Activated CD4-positive, alpha-beta T cell treated with anti-CD3 and anti-CD28 coated beads for 4 hours (primary cell): ENCODE measurements at regions not wholly inside any gene's neighbourhood (a gene's known extent, or its start where the extent isn't known, plus 50 kb on each side); places are given as distances from the start of the nearest gene placed in this dataset.
"Not testable (repeated sequence)": the region's sequence is repeated elsewhere in the genome, so short reads cannot be mapped to it uniquely, and the experiment has no call there.

Experiments
- DNase-seq, 2 donors: peaks; one replicate each; pipeline ENCODE4 v3.0.0-alpha.2; 2020

DNA sequence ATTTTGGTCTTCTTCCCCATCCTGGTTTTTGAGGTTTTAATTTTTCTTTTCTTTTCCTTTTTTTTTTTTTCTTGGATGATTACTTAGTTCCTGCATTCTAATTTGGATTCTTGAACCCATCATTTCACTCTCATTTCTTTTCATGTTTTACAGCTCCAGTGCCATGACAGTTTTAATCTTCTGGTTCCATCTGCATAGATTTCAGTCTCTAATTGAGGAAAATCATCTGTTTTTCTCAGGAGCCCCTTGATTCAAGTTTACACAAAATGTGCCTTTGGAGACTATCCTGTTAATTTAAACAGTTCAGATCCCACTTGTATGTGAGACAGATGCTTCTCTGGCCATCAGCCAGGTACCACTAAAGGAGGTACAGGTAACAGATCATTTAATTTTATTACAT, 379.9 kb downstream of the PIK3C3 start:
- DNase-seq: no peak

DNA sequence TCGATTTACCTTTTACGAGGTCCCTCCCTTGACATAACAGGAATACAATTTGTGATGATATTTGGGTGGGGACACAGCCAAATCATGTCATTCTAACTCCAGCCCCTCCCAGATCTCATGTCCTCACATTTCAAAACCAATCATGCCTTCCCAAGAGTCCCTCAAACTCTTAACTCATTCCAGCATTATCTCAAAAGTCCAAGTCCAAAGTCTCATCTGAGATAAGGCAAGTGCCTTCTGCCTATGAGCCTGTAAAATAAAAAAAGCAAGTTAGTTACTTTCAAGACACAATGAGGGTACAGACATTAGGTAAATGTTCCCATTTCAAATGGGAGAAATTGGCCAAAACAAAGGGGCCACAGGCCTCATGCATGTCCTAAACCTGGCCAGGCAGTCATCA, 381.1 kb downstream of the PIK3C3 start:
- no peak for DNase-seq

DNA sequence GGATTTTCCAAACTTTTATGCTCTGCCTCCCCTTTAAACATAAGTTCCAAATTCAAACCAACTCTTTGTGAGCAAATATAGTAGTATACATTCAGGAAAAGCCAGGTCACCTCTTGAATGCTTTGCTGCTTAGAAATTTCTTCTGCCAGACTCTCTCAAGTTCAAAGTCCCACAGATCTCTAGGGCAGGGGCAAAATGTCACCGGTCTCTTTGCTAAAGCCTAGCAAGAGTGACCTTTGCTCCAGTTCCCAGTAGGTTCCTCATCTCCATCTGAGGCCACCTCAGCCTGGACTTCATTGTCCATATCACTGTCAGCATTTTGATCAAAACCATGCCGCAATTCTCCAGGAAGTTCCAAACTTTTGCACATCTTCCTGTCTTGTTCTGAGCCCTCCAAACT, 382.3 kb downstream of the PIK3C3 start:
- not testable (repeated sequence) for DNase-seq

DNA sequence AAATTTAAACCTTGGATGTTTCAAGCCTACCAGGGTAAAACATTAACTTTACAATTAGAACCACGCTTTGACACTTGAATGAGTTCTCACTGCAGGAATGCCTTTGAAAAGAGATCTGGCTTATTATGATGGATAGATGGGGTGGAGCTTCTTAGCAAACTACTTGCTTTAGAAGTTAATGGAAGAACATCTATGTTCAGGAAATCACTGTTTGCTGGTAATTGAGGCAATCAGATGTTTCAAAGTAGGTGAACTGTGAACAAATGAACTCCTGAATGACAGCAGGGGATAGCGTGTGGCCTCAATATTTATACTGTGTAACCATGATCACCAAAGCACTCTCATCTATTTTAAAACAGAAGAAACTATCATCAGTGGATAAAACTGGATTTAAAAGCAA, 383.6 kb downstream of the PIK3C3 start:
- no peak for DNase-seq

DNA sequence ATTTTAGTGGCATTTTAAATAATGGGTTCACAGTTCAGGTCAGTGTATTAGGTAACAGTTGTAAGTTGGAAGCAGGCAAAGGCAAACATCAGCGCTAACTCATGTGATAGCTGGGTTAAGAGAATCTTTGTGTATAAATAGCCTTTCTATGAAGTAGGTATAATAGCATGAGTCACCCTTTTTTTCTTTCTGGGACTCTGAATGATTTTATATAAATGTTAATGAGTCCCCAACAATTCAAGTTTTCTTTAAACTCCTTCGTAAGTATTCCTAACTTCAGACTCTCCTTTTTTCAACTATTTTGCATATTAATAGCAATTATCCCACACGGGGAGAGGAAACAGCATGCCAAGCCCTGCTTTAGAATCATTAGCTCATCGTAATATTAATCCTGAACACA, 384.3 kb downstream of the PIK3C3 start:
- no peak for DNase-seq

DNA sequence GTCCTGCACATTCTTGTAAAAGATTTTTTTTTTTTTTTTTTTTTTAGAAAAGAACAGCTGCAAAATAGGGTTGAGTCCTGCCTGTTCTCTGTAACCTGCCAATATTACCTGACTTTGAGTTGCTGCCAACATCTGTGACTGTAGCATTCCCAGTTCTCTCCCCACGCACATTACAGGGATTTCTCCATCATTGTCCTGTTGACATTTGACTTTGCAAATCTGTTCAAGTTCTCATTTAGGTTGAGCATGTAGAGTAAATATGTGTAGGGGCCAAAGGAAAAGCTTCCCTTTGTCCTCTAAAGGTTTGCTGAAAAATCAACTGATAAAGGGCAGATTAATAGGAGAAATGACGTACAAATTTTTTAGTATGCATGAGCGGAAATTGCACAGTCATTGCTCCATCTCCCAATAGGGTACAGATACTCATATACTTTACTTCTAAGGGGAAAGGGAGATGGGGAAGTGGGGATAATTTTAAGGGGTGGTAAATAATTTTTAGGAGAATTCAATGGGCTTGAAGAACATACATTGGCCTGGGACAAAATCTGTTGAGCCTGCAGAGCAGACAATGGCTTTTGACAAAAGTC, 385.5 kb downstream of the PIK3C3 start:
- DNase-seq: no peak

DNA sequence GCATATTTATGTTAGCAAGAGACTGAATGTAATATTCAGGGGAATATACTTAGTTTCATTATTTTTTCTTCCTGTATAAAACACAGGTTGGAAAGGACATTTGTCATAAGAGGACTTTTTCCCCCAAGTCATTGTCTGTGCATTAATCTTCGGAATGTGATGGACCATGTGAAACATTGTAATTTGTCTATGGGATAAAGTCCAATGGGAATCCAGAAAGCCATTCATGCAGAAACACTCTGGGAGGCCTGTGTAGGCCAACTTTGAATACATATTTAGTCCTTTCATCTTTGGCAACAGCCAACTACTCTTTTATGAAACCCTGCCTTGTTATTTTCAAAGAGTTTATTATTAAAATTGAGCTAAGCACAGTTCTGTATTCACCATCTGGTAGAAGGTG, 386.4 kb downstream of the PIK3C3 start:
- no peak for DNase-seq

DNA sequence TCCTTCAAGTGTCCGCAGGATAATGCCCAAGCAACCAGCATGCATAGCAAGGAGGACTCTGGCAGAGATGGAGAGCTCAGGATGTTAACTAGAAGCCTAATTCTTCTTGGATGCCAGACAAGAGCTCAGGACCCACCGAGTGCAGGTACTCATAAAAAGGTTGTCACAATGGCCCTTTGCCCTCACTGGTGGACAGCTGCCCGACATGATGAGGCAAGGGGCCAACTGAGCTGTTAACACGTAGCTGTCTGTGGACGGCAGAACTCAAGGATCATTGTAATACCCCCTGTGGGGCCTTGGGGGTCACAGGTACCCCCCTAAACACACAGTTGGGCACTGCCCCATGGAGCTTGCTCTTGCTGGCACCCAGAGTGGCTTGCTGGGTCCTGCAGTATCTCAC, 393.7 kb downstream of the PIK3C3 start:
- DNase-seq: no peak

DNA sequence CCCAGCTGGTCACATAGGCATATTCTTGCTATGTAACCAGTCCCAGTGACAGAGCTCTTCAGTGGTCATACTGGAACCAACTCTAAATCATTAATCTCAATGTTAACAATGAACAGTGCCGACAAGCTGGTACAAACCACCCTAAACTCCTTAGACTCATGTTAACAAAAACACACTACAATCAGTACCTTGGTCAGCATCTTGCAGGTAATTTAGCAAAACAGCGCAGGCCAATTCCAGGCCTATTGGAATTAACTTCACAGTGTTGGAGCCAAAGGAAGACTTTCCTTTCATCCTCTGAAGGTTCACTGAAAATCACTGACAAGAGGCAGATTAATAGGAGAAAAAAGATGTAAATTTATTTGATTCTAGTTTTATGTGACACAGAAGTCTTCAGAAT, 396.4 kb downstream of the PIK3C3 start:
- no peak for DNase-seq

DNA sequence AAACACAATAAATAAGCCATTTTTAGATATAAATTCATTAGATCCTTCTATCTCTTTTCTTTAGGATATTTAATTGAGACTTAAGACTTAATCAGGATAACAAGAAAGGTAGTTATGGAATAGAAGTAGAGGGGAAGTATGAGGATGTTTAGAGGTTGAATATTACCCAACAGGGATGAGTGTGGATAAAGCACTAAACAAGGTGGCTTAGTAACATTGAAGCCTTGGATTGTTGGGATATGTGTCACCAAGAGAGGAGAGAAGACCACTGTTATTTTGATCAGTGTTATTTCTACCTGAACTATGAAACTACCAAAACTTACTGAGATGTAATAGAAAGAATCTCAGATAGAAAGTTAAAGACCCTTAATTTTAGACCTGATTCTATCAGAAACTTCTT, 405.7 kb downstream of the PIK3C3 start:
- DNase-seq: no peak

DNA sequence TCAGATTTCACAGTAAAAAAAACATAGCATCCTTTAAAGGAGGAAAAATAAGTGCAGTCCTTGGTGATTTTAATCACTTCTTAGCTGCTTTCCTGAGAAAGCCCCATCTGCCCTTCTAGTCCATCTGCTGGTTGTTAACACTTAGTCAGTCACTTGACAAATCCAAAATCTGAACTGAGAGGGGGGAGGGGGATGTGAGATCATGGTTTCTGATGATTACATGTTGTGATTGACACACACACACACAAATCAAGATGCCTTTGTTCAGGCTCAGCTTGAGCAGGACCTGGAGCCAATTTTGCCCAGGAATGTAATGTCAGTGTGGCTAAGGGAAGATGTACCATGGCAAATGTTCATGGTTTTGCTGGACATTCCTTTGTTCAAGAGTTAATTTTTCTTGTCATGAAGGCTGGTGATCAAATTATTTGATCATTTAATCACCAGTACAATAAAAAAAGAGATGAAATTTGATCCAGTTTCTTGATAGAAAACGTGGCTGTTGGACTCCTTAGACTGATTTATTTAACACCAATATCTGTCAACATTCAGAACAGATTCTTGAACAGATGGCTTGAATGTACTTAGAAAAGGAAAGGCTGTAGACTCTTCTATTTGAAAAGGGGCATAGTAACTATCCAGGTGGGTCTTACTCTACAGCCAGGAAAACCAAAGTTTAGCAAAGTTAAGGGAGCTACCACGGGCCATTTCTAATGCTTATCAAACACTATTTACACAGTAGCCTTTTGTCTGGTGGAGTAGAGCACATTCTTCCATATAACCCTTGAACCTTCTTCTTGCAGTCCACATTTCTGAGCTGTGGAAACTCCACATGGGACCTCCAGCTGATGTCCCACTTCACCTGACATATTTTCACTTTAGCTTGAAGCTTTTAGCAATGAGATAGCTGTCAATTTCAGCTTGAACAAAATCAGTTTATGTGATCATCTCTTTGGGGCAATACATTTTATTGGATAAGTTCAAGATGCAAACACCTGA, 408.7 kb downstream of the PIK3C3 start:
- DNase-seq: no peak

DNA sequence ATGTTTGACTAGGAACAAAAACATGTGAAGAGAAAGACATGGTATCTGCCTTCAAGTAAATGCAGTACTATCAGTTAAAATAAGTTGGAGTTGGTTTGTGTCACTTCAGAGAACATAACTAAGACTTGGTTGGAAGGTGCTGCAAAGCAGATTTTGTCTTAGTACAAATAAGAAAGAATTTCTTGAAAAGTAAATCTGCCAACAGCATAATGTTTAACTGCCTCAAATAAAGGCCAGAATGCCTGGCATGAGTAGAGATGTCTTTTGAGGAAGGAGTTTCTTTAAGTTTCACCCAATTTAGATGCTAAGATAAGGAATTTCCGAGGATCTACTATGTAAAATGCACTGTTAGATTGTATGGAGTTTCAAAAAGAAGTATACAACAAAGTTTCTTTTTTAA, 409.7 kb downstream of the PIK3C3 start:
- no peak for DNase-seq

DNA sequence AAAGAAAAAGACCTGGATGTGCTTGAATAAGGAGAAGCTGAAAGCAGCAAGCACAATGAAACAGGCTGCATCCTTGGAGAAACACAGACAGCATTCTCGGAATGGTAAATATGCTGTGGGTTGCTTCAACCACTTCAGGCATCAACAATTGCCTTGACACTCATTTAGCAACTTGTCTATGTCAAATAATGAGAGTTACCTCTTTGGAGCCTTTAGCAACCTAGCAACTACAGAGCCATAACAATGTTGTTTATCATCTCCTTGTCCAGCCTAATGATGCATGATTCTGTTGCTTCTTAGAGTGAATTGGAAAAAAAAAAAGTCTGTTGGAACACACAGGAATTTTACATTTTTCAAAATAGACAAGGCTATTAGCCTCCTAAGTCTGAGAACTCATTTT, 410.6 kb downstream of the PIK3C3 start:
- no peak for DNase-seq

DNA sequence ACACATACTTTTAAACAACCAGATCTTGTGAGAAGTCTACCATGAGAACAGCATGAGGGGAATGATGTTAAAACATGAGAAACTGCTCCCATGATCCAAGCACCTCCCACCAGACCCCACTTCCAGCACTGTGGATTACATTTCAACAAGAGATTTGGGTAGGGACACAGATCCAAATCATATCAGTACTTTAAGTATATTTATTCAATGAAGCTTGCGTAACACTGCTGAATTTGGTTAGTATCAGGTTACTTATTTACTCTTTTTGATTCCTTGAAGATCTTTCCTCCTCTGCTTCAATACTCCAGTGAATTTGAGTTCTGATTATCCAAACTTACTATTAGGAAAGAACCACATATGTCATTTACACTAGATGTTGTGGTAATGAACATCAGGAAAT, 418.6 kb downstream of the PIK3C3 start:
- DNase-seq: no peak

DNA sequence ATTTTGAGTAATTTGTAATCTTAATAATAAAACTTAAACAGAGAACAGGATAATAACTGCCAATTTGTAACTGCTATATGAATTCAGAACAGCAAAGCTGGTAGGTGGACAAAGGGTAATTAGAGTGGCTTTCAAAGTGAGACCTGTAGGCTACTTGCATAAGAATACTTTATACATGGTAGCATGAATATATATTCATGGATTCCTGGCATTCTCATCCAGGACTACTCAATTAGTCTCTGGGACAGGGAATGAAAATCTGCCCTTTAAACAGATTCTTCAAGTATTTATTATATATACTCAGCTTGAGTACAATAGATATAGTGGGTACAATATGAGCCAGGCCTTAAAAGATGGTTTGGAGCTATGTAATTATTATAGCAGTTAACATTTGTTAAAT, 419.9 kb downstream of the PIK3C3 start:
- DNase-seq: no peak

DNA sequence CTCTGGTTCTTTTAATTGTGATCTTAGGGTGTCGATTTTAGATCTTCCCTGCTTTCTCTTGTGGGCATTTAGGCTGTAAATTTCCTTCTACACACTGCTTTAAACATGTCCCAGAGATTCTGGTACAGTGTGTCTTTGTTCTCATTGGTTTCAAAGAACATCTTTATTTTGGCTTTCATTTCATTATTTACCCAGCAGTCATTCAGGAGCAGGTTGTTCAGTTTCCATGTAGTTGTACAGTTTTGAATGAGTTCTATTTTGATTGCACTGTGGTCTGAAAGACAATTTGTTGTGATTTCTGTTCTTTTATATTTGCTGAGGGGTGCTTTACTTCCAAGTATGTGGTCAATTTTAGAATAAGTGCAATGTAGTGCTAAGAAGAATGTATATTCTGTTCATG, 423.8 kb downstream of the PIK3C3 start:
- DNase-seq: not testable (repeated sequence)

DNA sequence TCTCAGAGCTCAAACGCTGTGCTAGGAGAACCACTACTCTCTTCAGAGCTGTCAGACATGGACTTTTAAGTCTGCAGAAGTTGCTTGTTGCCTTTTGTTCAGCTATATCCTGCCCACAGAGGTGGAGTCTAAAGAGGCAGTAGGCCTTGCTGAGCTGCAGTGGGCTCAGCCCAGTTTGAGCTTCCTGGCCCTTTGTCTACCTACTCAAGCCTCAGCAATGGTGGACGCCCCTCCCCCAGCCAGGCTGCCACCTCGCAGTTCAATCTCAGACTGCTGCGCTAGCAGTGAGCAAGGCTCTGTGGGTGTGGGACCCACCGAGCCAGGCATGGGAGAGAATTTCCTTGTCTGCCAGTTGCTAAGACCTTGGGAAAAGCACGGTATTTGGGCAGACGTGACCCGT, 426.2 kb downstream of the PIK3C3 start:
- DNase-seq: not testable (repeated sequence)

DNA sequence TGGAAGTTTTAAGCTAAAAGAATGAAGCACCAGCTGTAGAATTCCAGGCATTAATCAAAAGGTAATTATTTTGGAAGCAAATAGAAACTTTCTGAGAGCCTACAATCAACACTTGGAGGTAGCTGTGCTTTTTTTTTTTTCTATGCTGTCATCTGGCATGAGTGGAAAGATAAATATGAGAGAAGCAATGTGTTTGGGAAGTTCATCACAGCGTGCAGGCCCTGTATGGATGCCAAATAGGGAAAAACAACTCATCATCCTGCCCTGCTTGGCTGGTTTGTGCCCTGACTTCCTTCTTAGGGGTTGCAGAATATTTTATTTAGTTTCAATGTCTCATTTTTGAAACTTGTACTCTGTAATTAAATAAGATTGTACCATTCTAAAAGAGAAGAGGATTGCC, 437.4 kb downstream of the PIK3C3 start:
- no peak for DNase-seq

DNA sequence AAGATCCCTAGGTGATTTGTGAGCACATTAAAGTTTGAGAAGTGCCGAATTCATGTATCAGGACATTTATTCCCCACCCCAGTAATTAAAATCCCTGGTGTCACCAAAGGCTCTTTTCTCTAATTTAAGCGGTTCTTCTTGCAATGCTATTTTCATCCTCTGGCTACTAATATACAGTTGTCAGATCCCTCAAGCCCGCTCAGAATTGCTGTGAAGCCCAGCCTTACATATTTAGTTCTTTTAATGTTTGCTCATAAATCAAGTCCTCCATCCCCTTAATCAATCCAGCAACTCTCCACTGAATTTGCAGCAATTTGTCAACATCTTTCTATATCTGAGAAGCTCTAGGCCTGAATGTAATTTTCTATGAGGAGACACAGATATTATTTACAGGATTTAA, 437.9 kb downstream of the PIK3C3 start:
- DNase-seq: no peak

DNA sequence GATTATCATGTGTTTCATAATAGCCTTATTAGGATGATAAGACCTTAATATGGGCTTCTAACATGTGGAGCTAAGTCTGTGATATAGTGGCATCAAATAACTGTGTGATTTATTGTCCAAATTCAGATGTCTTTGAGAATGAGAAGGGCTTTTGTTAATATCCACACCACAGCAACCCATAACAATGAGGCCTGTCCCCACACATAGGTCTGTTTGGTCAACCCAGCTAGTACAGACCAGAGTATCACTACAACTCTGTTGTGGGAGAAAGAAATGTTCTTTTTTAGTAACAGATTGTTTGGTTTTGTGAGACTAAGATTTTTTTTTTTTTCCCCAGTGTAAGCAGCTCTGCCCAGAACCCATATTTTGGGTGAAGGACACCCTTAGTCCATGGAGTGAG, 439.2 kb downstream of the PIK3C3 start:
- DNase-seq: no peak

DNA sequence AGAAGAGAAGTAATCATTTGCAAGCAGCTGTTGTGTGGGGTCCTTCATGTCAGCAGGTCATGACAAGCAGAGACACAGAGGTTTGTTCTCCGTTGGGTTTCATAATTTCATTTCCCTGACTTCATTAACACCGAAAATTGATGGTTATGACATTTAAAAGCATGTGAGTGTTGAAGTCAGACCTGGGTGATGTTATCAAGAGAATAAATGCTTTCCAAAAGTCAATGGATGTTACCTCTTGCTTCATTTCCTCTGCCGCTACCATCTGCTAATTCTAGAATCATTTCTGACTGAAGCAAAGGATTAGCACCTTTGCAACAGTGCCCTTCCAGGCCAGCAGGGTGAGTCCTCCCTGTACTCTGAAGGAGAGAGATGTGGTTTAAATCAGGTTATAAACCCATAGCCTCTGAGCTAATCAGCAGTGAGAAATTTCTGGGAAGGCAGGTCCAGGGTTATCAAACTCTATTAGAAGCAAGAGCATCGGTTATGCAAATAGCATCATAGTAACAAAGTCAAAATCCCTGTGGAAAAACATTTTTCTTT, 446.2 kb downstream of the PIK3C3 start:
- no peak for DNase-seq

DNA sequence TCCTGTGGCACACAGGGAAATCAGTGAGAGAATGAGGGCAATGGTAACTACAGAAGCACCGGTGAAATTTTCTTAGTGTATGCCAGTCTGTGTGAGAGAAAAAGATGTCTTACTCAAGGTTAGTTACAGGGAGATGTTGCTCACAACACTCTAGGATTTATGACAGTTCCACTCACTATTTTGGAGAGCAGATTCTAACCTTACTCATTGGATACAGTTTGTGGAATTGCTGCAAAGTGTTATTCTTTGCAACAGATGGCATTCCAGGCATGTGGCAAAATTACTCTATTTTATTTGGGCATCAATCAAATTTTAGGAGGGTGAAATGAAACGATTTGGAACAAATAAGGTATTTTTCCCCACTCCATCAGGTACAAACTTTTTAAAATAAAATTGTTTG, 449.1 kb downstream of the PIK3C3 start:
- DNase-seq: no peak

DNA sequence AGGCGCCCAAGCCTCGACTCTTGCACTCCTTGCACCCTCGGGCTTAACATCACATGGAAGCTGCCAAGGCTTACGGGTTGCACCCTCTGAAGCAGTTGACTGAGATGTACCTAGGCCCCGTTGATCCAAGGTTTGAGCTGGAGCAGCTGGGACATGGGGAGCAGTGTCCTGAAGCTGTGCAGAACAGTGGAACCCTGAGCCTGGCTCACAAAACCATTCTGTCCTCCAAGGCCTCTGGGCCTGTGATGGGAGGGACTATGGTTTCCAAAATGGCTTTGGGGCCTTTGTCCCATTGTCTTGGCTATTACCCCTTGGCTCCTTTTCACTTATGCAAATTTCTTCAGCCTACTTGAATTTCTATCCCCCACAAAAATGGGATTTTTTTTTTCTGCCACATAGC, 454.0 kb downstream of the PIK3C3 start:
- DNase-seq: no peak

DNA sequence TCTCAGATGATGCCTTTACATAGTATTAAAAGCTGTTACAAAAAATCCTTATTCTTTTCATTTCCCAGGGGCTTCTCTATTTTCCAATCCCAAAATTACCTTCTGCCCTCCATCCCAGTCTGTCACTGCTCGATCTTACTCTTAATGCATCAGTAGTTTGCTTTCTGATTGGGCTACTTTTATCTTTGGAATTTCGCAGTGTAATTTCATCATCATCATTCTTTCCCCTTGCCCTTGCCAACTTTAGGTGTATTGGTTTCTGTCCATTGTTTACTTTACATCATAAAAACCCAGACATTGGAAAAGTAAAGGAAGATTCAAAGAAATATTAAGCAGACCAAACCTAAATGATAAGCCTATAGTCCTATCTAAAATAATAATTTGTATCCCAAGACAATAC, 457.2 kb downstream of the PIK3C3 start:
- no peak for DNase-seq
